Chondrocyte (in vitro differentiated cells): ENCODE measurements at regions not wholly inside any gene's neighbourhood (a gene's known extent, or its start where the extent isn't known, plus 50 kb on each side); places are given as distances from the start of the nearest gene placed in this dataset.

Experiments used
- DNase-seq: peaks from one replicate; pipeline ENCODE4 v3.0.0; 2021; ENCODE audit warnings: mixed read lengths, low spot score
- H3K27ac Mint-ChIP-seq: one replicate; pipeline ENCODE4 v1.8.0; 2021; ENCODE audit warnings: mild to moderate bottlenecking, moderate library complexity, mixed read lengths; ENCODE audit not compliant: unreplicated experiment
- H3K27me3 Mint-ChIP-seq: 2 replicates; pipeline ENCODE4 v1.8.0; 2021; ENCODE audit warnings: low read depth, mixed read lengths
- H3K36me3 Mint-ChIP-seq: 2 replicates; pipeline ENCODE4 v1.8.0; 2021; ENCODE audit warnings: low read depth, mixed read lengths
- H3K4me1 Mint-ChIP-seq: 2 replicates; pipeline ENCODE4 v1.8.0; 2021; ENCODE audit warnings: low read depth, mild to moderate bottlenecking, mixed read lengths
- H3K4me3 Mint-ChIP-seq: one replicate; pipeline ENCODE4 v1.8.0; 2021; ENCODE audit warnings: mild to moderate bottlenecking, moderate library complexity, mixed read lengths; ENCODE audit not compliant: unreplicated experiment
- H3K9me3 Mint-ChIP-seq: 2 replicates; pipeline ENCODE4 v1.8.0; 2021; ENCODE audit warnings: low read depth, mixed read lengths
- CTCF ChIP-seq: fragments of 200-600 bp; sonication (generic); IDR thresholded peaks from 2 replicates; pipeline ENCODE4 v1.5.0; 2021; ENCODE audit warnings: antibody characterized with exemption, mild to moderate bottlenecking, moderate library complexity

- Mint-ChIP-seq H3K4me3 (no peak overlapping the region), H3K27ac (no peak overlapping the region), H3K9me3 (no peaks in the 10 kb centered on the region)
Observed at GRCh38 chr1:8164670-8165069, 138.6 kb upstream of the ERRFI1 start.

GRCh38 chr1:8163039-8163438 is 136.9 kb upstream of the ERRFI1 start:
- no peak for TF ChIP-seq CTCF
- Mint-ChIP-seq H3K4me1 (no peaks in the 10 kb centered on the region), H3K36me3 (no peaks in the 10 kb centered on the region), H3K27ac (no peak overlapping the region), H3K27me3 (no peaks in the 10 kb centered on the region), H3K4me3 (no peak overlapping the region), H3K9me3 (no peaks in the 10 kb centered on the region)
- no peak for DNase-seq

More at GRCh38 chr1:8164670-8165069, 138.6 kb upstream of the ERRFI1 start:
- TF ChIP-seq CTCF = no peak
- DNase-seq = peak; percentile 22
- Mint-ChIP-seq H3K36me3 (no peaks in the 10 kb centered on the region), H3K27me3 (no peaks in the 10 kb centered on the region), H3K4me1 (peaks cover 6% of the 10 kb centered on the region)

- Mint-ChIP-seq H3K9me3 (no peaks in the 10 kb centered on the region), H3K4me3 (no peak overlapping the region), H3K27me3 (no peaks in the 10 kb centered on the region), H3K4me1 (no peaks in the 10 kb centered on the region), H3K36me3 (no peaks in the 10 kb centered on the region), H3K27ac (no peak overlapping the region)
- no peak for DNase-seq
- TF ChIP-seq CTCF = no peak
Observed at GRCh38 chr1:8162168-8162567, 136.1 kb upstream of the ERRFI1 start.

- no peak overlapping the region for H3K27ac Mint-ChIP-seq
- H3K9me3 Mint-ChIP-seq = no peaks in the 10 kb centered on the region
- no peaks in the 10 kb centered on the region for H3K4me1 Mint-ChIP-seq
- no peak for DNase-seq
- no peaks in the 10 kb centered on the region for H3K36me3 Mint-ChIP-seq
- no peak overlapping the region for H3K4me3 Mint-ChIP-seq
- no peak for TF ChIP-seq CTCF
- H3K27me3 Mint-ChIP-seq = no peaks in the 10 kb centered on the region
Observed at GRCh38 chr1:8161546-8162105, 135.5 kb upstream of the ERRFI1 start.

GRCh38 chr1:8159470-8160024 is 133.4 kb upstream of the ERRFI1 start:
- Mint-ChIP-seq H3K27ac (no peak overlapping the region), H3K36me3 (no peaks in the 10 kb centered on the region), H3K9me3 (no peaks in the 10 kb centered on the region), H3K4me3 (no peak overlapping the region), H3K27me3 (no peaks in the 10 kb centered on the region), H3K4me1 (peaks cover 7% of the 10 kb centered on the region)
- TF ChIP-seq CTCF = no peak
- no peak for DNase-seq
